ENCODE measurements at regions not wholly inside any gene's neighbourhood (a gene's known extent, or its start where the extent isn't known, plus 50 kb on each side); places are given as distances from the start of the nearest gene placed in this dataset.

DNA sequence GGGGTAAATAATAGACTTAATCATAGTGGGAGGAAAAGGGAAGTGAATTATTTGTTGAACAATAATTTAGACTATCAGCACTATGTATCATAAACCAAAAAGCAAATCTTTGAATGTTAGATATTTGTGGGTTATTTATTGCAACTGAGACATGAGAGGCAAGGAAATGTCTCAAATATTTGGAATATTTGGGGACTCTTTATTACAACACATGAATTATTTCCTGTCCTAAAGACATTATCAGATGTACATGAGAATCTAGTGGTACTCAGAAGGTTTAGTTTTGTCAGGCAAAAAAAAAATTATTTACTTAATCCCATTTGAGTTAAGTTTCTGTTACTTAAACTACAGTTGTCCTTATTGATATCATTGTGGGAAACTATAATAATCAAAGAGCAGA, 91.1 kb downstream of the TLR4 start:
- TF ChIP-seq, protein P1, sequence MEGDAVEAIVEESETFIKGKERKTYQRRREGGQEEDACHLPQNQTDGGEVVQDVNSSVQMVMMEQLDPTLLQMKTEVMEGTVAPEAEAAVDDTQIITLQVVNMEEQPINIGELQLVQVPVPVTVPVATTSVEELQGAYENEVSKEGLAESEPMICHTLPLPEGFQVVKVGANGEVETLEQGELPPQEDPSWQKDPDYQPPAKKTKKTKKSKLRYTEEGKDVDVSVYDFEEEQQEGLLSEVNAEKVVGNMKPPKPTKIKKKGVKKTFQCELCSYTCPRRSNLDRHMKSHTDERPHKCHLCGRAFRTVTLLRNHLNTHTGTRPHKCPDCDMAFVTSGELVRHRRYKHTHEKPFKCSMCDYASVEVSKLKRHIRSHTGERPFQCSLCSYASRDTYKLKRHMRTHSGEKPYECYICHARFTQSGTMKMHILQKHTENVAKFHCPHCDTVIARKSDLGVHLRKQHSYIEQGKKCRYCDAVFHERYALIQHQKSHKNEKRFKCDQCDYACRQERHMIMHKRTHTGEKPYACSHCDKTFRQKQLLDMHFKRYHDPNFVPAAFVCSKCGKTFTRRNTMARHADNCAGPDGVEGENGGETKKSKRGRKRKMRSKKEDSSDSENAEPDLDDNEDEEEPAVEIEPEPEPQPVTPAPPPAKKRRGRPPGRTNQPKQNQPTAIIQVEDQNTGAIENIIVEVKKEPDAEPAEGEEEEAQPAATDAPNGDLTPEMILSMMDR (IDR thresholded peaks at IDR 0.05): no peak
- no peak for TF ChIP-seq POLR2A (IDR thresholded peaks at IDR 0.05)
